H1 (cell line): ENCODE measurements at regions not wholly inside any gene's neighbourhood (a gene's known extent, or its start where the extent isn't known, plus 50 kb on each side); places are given as distances from the start of the nearest gene placed in this dataset.

Experiments used
- ASH2L ChIP-seq: fragments of 200-600, 300-600 bp; sonication (generic); IDR thresholded peaks from one replicate; pipeline ENCODE4 v1.7.1; 2017; ENCODE audit warnings: low read length
- POU5F1 ChIP-seq: IDR thresholded peaks from 2 replicates; pipeline ENCODE4 v1.6.1; 2011; ENCODE audit warnings: low read depth, mild to moderate bottlenecking, low read length, moderate library complexity
- RFX5 ChIP-seq: IDR thresholded peaks from 2 replicates; pipeline ENCODE4 v1.6.1; 2011; ENCODE audit warnings: low read depth, low read length, improper control_type of control experiment, borderline replicate concordance
- TF ChIP-seq, protein P1 (sequence below): IDR thresholded peaks from 2 replicates; pipeline ENCODE4 v1.6.1; 2011; ENCODE audit warnings: low read length, improper control_type of control experiment

DNA sequence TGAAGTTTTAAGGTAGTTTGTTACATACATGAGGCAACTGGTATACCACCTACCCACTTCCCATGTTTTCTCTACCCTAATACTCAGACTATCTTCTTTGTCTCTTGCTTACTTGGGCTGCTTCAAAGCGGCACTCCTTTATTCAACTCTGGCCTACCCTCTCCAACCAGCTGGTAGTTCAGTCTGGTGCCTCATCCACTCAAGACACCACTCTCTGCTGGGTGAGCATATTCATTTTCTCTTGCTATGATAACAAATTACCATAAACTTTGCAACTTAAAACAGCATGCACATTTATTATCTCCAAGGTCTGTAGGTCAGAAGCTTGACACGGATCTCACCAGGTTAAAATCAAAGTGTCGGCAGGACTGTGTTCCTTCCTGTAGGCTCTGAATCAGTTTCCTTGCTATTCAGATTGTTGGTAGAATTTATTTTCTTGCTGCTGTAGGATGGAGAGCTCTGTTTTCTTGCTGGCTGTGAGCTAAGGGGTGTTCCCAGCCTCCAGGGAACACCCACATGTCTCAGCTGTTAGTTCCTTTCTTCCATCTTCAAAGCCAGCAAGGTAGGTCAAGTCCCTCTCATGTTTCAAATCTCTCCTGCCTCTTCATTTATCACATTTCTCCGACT is 666.0 kb downstream of the DIAPH3 start (continued):
- TF ChIP-seq POU5F1 (no peak), ASH2L (no peak), RFX5 (no peak)
- TF ChIP-seq, protein P1, sequence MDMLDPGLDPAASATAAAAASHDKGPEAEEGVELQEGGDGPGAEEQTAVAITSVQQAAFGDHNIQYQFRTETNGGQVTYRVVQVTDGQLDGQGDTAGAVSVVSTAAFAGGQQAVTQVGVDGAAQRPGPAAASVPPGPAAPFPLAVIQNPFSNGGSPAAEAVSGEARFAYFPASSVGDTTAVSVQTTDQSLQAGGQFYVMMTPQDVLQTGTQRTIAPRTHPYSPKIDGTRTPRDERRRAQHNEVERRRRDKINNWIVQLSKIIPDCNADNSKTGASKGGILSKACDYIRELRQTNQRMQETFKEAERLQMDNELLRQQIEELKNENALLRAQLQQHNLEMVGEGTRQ, result no peak
